ENCODE measurements at regions not wholly inside any gene's neighbourhood (a gene's known extent, or its start where the extent isn't known, plus 50 kb on each side); places are given as distances from the start of the nearest gene placed in this dataset.

DNA sequence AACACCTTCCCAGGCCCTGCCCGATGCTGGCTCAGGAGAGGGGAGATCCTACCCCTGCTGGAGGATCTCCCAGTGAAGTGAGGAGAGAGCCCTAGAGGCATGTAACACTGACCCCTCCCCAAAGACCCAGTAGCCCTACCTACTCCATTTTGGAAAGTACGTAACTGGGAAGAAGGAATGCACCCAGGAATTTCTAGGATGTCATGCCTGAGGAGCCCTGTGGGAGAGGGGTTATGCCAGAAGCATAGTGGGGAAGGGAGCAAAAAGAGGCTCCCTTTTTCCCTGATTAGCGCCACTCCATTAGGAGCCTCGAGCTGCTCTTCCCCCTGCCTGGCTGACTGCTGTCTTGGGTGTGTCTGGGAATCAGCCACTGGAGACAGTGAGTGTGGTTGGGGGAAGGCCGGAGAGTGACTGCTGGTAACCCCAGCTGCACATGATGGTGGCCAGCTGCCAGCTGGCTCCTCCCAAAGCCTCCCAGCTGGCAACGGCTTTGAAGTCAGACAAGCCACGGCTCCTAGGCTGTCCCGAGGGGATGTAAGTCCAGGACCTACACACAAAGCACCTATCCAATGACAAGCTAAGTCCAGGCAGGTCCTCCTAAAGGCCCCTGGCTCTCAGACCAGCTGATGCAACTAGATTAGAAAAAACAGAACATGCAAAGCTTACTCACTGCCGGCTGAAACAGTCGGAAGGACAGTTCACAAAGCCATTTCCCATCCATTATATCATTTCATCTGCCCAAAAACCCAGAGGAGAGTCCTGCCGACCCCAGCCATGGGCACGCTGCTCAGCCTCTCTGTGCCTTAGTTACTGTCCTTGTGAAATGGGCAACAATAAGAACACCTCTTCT, 136.5 kb upstream of the ABCA1 start:
- DNase-seq (ENCODE audit: low read depth), result peak; percentile 100

DNA sequence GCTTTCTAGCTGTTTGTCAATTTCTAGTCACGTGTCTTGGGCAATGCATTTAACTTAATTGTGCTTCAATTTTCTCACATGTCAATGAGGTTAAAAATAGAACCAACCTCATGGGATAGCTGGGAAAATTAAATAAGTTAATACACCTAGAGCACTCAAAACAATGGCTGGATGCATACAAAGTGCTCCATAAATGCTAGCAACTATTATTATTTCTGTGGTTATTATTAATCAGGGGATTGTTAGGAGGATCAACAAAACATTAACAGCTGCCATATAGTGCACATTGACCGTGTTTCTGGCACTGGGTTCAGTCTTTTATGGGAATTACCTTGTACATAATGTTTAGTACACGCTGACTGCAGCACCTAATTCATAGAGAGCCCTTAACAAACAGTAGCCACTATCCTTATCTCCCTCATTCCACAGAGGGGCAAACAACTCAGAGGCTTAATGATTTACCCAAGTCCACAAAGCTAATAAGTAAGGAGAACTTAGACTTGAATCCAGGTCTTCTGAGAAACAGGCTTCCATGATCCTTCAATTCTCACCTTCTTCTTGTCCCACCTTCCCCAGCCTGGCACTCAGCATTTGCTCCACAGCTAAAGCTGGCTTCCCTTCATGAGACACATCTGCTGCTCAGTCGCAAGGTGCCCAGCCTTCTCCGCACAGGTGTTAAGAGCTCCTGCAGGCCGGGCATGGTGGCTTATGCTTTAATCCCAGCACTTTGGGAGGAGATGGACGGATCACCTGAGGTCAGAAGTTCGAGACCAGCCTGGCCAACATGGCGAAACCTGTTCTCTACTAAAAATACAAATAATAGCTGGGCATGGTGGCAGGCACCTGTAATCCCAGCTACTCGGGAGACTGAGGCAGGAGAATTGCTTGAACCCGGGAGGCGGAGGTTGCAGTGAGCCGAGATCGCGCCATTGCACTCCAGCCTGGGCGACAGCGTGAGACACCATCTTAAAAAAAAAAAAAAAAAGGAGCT, 137.4 kb upstream of the ABCA1 start:
- no peak for DNase-seq (ENCODE audit: low read depth)

GRCh38 chr9:105066275-105066865, 138.4 kb upstream of the ABCA1 start:
- no peak for DNase-seq (ENCODE audit: low read depth)

- DNase-seq (ENCODE audit: low read depth), result peak; percentile 61
Measured at GRCh38 chr9:105067895-105068580, 140.1 kb upstream of the ABCA1 start.

DNA sequence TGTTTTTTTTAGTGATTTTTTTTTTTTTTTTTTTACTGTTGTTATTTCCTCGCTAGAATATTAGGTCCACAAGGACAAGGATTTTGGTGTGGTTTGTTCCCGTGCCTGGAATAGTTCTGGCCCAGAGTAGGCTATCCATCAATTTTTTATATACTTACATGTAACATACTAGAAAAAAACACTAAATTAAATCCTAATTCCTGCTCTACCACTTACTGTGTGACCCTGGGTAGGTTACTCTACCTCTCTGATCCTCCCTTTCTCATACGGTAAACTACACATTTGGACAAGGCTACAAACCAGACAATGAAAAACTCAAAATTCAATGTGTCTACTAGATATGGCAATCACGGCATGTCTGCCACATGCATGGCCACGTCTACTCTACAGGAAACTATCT, 141.3 kb upstream of the ABCA1 start:
- no peak for DNase-seq (ENCODE audit: low read depth)

- DNase-seq (ENCODE audit: low read depth), result peak; percentile 50
Measured at GRCh38 chr9:105069696-105070095, 141.7 kb upstream of the ABCA1 start.

DNA sequence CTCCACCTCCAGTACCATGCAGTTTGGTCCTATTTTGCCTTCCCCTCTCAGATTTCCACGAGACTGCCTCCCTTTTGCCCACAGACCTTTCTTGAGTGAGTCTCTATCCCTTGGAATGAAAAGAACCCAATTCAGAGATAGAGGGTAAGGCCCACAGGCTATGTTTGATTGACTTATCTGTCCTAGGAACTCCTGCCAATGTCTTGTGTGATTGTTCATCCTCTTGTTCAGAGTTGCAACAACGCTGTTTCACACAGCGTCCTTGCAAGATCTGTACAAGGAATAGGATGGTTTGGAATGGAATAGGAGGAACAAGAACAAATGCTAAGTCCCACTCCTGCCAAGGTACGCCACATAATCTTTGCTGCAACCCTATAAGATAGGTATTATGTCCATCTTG, 142.2 kb upstream of the ABCA1 start:
- DNase-seq (ENCODE audit: low read depth), result peak; percentile 60

DNA sequence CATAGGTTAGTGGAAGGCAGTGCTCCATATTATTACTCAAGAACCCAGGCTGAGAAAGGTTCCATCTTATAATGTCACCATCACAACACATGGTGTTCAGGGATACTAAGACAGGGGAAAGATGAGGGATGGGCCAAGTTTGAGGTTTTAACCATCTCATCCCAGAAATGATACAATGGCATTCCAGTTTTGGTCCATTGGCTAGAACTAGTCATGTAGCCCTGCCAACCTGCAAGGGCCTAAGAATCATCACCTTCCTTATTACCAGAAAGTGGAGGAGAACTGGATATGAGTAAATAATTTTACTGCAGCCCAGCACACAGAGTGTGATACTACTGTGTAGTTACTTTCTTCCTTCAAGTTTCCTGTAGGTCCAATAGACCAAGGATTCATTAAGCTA, 144.5 kb upstream of the ABCA1 start:
- no peak for DNase-seq (ENCODE audit: low read depth)

- no peak for DNase-seq (ENCODE audit: low read depth)
Measured at GRCh38 chr9:105073147-105073546, 145.2 kb upstream of the ABCA1 start.

DNA sequence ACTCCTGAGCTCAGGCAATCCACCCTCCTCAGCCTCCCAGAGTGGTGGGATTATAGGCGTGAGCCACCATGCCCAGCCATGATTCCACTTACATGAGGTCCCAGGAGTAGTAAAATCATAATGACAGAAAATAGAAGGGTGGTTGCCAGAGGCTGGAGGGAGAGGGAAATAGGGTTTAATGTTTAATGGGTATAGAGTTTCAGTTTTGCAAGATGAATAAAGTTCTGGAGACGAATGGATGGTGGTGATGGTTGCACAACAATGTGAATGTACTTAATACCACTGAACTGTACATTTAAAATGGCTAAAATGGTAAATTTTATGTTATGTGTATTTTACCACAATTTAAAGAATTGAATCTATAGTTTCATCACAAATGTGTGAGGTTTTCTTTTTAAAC, 146.5 kb upstream of the ABCA1 start:
- DNase-seq (ENCODE audit: low read depth), result no peak

- DNase-seq (ENCODE audit: low read depth), result no peak
Measured at GRCh38 chr9:105076729-105077128, 148.8 kb upstream of the ABCA1 start.

DNA sequence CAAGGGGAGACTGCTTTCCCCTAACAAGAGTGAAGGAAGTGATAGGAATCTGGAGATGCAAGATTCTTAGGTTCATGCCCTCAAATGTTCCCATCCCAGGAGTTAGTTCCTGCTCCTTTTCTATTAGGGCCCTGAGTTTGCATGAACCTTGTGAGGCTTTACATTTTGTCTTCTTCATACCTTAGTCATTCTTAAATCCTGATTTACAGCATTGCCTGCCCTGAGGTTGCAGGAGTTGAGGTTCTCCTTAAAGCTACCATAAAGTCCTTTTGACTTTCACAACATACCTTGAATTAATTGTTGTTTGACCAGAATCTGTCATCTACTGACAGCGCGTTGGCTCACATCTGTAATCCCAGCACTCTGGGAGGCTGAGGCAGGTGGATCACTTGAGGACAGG, 151.5 kb upstream of the ABCA1 start:
- DNase-seq (ENCODE audit: low read depth), result no peak

DNA sequence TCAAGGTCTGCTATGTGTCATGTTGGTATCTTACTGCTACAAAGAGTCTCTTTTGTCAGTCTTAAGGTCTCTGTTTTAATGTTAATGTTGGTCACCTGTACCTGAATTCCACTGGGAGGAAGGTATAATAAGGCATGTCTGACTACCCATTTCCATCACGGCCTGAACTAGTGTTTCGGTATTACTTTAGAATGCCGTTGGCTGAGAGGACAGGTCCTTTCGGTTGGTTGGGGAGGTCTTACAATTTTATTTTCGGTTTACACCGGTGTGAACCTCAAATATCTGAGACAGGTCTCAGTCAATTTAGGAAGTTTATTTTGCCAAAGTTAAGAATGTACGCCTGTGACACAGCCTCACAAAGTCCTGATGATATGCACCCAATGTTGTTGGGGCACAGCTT, 154.9 kb upstream of the ABCA1 start:
- DNase-seq (ENCODE audit: low read depth), result no peak

DNA sequence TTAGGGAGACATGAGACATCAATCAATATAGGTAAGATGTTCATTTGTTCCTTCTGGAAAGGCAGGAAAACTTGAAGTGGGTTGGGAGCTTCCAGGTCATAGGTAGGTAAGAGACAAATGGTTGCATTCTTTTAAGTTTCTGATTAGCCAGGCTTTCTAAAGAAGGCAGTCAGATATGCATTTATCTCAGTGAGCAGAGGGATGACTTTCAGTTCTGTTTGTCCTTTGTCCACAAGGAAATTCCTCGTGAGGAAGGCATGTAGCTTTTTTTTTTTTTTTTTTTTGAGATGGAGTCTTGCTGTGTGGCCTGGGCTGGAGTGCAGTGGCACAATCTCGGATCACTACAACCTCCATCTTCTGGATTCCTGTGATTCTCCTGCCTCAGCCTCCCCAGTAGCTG, 155.3 kb upstream of the ABCA1 start:
- no peak for DNase-seq (ENCODE audit: low read depth)

- no peak for DNase-seq (ENCODE audit: low read depth)
Measured at GRCh38 chr9:105087910-105088898, 156.2 kb upstream of the SLC44A1 start.

DNA sequence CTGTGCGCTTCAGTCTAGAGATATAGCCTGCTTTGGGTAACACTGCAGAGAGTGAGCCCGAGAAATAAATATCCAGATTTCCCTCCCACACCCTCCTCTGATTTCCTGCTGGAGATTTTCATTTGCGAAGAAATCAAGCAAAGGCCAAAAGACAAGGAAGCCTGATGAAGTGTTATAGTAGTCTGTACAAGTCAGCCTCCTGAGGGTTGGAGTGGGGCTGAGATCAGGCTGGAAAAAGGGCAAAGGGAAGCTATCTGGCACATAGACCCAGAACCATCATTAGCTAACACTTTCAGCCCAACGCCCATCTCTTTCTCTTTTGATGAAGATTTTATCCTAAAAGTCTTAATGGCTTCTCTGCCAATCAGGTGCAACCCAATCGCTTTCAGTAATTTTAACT, 154.6 kb upstream of the SLC44A1 start:
- no peak for DNase-seq (ENCODE audit: low read depth)

DNA sequence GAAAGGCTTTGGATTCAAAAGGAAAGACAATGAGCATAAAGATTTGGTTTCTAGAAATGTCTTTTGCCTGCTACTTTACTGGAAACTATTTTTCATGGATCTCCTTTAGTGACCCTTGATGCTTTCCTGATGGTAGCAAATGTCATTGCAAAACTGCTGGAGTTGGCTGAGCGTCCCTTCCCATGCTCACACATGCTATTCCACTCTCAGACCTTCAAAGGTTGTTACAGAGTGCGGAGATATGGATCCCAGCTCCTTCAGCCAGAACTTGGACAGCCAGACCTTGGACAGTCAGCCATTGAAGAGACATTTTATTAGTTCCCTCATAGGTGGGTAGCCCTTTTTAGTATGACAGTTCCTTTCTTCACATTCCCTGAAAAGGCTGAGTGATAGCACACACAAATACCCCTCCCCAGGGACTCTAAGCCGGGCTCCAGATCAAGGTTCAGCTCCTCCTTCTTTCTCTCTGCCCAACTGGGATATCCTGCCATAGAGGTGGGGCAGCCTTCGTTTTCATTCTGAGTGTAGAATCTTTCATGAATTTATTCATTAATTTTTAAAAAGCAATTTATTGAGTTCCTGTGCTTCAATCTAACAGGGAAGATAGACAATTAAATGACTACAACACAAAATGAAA, 153.3 kb upstream of the SLC44A1 start:
- DNase-seq (ENCODE audit: low read depth), result no peak

DNA sequence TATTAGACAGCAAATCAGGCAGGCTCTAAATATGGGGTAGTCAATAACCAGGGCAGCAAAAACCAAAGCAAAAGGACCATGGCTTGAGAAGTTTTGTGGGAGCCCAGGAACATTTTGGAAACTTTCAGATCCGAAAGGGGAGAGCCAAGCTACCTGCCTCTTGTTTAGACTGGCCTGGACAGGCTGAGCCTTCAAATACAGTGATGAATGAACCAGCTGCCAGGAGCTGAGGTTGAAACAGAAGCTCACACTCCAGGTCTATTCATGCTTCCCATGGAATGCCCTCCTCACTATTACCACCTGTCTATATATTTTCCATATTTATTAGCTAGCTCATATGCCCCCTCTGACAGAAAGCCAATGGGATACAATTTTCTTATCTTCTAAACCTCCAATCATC, 150.8 kb upstream of the SLC44A1 start:
- DNase-seq (ENCODE audit: low read depth), result no peak

DNA sequence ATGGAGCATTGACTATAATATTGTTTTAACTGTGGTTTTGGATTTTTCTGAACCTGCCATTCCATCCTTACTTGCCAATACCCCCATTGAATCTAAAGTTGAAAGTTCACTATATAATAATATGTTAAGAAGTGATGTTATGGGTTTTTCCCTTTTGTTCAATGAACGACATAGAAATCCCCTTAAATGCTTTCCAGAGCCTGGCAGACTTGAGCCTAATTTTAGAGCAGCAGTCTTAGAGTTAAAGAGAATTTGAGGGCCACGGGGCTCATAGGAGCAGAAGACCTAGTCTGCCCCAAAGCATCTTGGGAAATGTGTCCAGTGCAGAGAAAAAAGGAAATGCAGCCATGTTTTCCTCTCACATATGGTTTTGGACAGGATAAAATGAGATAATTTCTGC, 146.1 kb upstream of the SLC44A1 start:
- no peak for DNase-seq (ENCODE audit: low read depth)

GRCh38 chr9:105103776-105104175, 140.7 kb upstream of the SLC44A1 start:
- no peak for DNase-seq (ENCODE audit: low read depth)
